MCF 10A (cell line): ENCODE measurements at regions not wholly inside any gene's neighbourhood (a gene's known extent, or its start where the extent isn't known, plus 50 kb on each side); places are given as distances from the start of the nearest gene placed in this dataset.

Source experiments
- BruUV-seq: library from RNA; stranded (reverse); fragments of 400-500 nt; replicated peaks from 2 replicates; lab custom pipeline; 2021; lab: Mats Ljungman, UMichigan
- CTCF ChIA-PET: fragments of 300-600 bp; sonication (Branson Sonifier 250); formaldehyde crosslinking; extraction: SDS; loops from one replicate; lab custom pipeline; 2021; ENCODE audit warnings: antibody characterized with exemption, inconsistent platforms; lab: Yijun Ruan, JAX
- POLR2A ChIA-PET: fragments of 300-600, 350-650 bp; sonication (Branson Sonifier 250); formaldehyde crosslinking; extraction: SDS; loops from one replicate; lab custom pipeline; 2020; ENCODE audit warnings: antibody characterized with exemption, inconsistent platforms; lab: Yijun Ruan, JAX
- DNase-seq: peaks from one replicate; pipeline ENCODE4 v3.0.0-alpha.2; 2018; ENCODE audit not compliant: unreplicated experiment
- H3K27ac Mint-ChIP-seq: one replicate; pipeline ENCODE4 v1.8.0; 2022; ENCODE audit warnings: mild to moderate bottlenecking, low read depth, mixed read lengths; ENCODE audit not compliant: unreplicated experiment
- H3K27me3 Mint-ChIP-seq: one replicate; pipeline ENCODE4 v1.8.0; 2022; ENCODE audit warnings: mixed read lengths; ENCODE audit not compliant: insufficient read depth, unreplicated experiment
- H3K36me3 Mint-ChIP-seq: one replicate; pipeline ENCODE4 v1.8.0; 2022; ENCODE audit warnings: mild to moderate bottlenecking, moderate library complexity, mixed read lengths; ENCODE audit not compliant: insufficient read depth, unreplicated experiment
- H3K4me1 Mint-ChIP-seq: one replicate; pipeline ENCODE4 v1.8.0; 2022; ENCODE audit warnings: mixed read lengths; ENCODE audit not compliant: insufficient read depth, unreplicated experiment
- H3K4me3 Mint-ChIP-seq: one replicate; pipeline ENCODE4 v1.8.0; 2022; ENCODE audit warnings: mild to moderate bottlenecking, moderate library complexity, mixed read lengths; ENCODE audit not compliant: unreplicated experiment
- H3K9me3 Mint-ChIP-seq: one replicate; pipeline ENCODE4 v1.8.0; 2022; ENCODE audit warnings: mixed read lengths; ENCODE audit not compliant: unreplicated experiment
- intact Hi-C: fragments of 100-400 bp; cut with micrococcal nuclease; formaldehyde crosslinking; loops from 2 replicates; pipeline ENCODE4 v1.14.1; 2022
- TF ChIP-seq, protein P1 (sequence below): fragments of 200-600 bp; IDR thresholded peaks from one replicate; pipeline ENCODE4 v1.8.0; 2022; ENCODE audit warnings: antibody characterized with exemption, mild to moderate bottlenecking; ENCODE audit not compliant: unreplicated experiment

DNA sequence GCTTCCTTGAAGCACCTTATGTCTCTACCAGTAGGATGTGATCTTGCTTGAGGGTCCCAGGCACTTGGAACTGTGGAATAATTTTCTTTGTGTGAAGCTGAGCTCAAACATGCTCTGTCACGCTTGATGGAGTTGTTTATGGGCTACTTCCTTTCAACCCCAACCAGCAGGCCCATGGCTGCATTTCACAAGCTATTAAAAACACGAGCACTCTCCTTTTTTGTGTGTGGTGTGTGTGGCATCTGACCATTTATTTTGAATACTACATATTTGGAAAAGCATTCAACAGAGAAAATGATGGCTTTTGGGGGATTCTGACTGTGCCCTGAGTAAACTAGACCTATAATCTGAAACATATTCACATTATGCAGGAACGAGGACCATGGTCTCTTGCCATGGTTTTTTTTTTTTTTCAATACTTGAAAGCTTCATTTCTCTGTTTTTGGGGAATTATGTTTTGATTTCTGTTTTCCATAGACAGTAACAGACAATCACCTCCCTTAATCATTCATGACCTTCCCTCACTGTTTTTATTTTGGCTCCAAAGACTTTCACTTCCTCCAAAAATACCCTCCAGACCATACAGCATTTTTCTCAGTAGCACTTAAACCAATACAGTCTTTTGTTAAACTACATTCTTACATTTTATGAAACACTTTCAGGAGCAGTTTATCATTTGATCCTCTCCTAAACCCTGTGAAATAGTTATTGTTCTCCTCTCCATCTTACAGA is 233.6 kb upstream of the BMPER start:
- TF ChIP-seq, protein P1, sequence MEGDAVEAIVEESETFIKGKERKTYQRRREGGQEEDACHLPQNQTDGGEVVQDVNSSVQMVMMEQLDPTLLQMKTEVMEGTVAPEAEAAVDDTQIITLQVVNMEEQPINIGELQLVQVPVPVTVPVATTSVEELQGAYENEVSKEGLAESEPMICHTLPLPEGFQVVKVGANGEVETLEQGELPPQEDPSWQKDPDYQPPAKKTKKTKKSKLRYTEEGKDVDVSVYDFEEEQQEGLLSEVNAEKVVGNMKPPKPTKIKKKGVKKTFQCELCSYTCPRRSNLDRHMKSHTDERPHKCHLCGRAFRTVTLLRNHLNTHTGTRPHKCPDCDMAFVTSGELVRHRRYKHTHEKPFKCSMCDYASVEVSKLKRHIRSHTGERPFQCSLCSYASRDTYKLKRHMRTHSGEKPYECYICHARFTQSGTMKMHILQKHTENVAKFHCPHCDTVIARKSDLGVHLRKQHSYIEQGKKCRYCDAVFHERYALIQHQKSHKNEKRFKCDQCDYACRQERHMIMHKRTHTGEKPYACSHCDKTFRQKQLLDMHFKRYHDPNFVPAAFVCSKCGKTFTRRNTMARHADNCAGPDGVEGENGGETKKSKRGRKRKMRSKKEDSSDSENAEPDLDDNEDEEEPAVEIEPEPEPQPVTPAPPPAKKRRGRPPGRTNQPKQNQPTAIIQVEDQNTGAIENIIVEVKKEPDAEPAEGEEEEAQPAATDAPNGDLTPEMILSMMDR, result no peak
- DNase-seq, result no peak
- ChIA-PET CTCF (no interaction called here), POLR2A (no interaction called here)
- Mint-ChIP-seq H3K27me3 (no peaks in the 10 kb centered on the region), H3K4me3 (no peak overlapping the region), H3K27ac (no peak overlapping the region), H3K4me1 (peaks cover 5% of the 10 kb centered on the region), H3K9me3 (no peaks in the 10 kb centered on the region), H3K36me3 (no peaks in the 10 kb centered on the region)
- intact Hi-C loops, result no loop called here
- no TSS peak for BruUV-seq

DNA sequence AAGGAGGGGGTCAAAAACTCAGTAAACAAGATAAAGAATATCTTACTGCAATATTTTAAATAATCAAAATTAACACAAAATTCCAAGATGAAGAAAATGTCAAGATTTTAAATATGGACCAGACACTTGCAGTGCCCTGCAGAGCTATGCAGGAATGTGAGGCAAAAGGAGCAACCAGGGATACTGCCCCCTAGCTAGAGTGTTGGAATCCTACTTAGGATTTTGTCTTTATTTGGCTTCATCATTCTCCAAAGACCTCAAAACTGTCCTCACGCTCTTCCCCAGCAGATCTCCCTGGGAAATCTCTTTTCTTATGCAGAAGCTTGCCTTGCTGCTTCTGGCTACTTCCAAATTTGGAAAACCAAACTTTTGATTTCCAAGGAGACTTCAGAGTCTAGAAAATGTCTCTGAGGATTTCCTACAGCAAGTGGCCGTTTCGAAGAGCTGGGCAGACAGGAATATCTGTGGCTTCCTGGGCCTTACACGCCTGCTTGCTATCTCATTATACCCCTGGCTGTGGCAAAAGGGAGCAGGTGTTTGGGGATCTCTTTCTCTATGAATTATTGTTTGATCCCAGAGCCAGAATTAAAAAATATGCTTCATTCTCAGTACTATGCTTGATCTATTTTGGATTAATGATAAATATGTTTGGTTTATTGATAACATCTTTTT is 232.2 kb upstream of the BMPER start:
- BruUV-seq, result no TSS peak
- ChIA-PET CTCF (interaction anchor here (0.7 to 1.3 kb wide), 2 partner anchors 42 to 408 kb away, joined by 3 to 5 read pairs; no protein-coding TSS in a partner anchor), POLR2A (no interaction called here)
- no peak for DNase-seq
- no peaks in the 10 kb centered on the region for H3K9me3 Mint-ChIP-seq
- no peaks in the 10 kb centered on the region for H3K4me1 Mint-ChIP-seq
- TF ChIP-seq, protein P1, result no peak
- H3K4me3 Mint-ChIP-seq, result no peak overlapping the region
- intact Hi-C loops, result no loop called here
- no peaks in the 10 kb centered on the region for H3K27me3 Mint-ChIP-seq
- H3K27ac Mint-ChIP-seq, result no peak overlapping the region
- H3K36me3 Mint-ChIP-seq, result no peaks in the 10 kb centered on the region

DNA sequence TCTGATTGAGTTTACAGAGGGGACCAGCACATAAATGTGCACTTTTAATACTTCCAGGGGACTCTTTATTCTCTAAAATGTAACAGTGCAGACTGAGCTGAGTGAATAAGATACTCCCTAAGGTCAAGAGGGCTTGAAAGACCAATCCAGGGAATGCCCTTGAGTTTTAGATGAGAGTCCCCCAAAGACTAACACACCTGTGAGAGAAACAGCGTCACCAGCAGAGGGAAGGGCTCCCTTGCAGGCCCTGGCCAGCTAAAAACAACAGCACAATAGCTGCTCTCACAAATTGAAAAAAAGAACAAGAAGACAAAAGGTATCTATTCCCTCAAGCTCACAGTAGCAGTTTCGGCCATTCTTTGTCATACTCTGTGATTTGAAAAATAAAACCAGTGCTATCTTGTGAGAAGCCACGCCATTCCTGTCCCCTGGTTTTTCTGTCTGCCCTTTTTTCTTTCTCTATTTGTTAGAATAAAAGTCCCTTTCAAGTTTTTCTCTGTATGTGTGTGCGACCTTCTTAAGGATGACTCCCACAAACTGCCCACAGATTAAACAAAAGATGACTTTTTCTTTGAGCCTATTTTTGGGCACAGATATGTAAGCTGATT is 230.4 kb upstream of the BMPER start:
- CTCF ChIA-PET, result interaction anchor here (0.5 to 0.9 kb wide), 3 partner anchors 11 to 46 kb away, joined by 3 to 4 read pairs (median 3); no protein-coding TSS in a partner anchor
- Mint-ChIP-seq H3K4me1 (peaks cover 8% of the 10 kb centered on the region), H3K27ac (no peak overlapping the region), H3K27me3 (no peaks in the 10 kb centered on the region), H3K4me3 (no peak overlapping the region), H3K9me3 (no peaks in the 10 kb centered on the region), H3K36me3 (no peaks in the 10 kb centered on the region)
- TF ChIP-seq, protein P1, result no peak
- intact Hi-C loops, result no loop called here
- DNase-seq, result no peak
- POLR2A ChIA-PET, result no interaction called here
- no TSS peak for BruUV-seq

DNA sequence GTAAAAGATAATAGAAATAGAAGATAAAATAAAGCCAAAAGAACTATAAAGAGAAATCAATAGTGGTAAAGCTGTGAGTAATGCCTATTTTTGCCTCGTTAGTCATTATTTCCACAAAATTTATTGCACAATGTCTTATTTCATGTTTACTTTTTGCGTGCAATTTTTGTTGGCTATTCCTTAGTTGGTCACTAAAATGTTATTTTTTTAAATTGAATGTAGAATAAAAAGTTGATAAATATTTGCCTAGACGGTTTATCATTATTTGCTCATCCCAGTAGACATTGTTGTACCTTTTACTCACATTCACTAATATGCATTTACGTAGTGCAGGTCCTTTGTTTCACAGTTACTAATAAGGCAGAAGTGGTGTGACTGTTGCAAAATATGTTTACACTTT is 227.8 kb upstream of the BMPER start:
- peak; percentile 59 for DNase-seq
- Mint-ChIP-seq H3K4me3 (no peak overlapping the region), H3K27ac (no peak overlapping the region), H3K36me3 (no peaks in the 10 kb centered on the region), H3K27me3 (no peaks in the 10 kb centered on the region), H3K4me1 (peaks cover 8% of the 10 kb centered on the region), H3K9me3 (no peaks in the 10 kb centered on the region)
- CTCF ChIA-PET, result interaction anchor here (1.0 kb wide), 1 partner anchor 38 kb away, joined by 4 read pairs; no protein-coding TSS in a partner anchor
- intact Hi-C loops, result no loop called here
- TF ChIP-seq, protein P1, result no peak
- POLR2A ChIA-PET, result interaction anchor here (0.7 to 1.8 kb wide), 4 partner anchors 31 to 66 kb away, joined by 3 to 6 read pairs (median 3); no protein-coding TSS in a partner anchor
- BruUV-seq, result no TSS peak
